ENCODE measurements at regions not wholly inside any gene's neighbourhood (a gene's known extent, or its start where the extent isn't known, plus 50 kb on each side); places are given as distances from the start of the nearest gene placed in this dataset.

- no peak for FAIRE-seq
These were observed 445.2 kb upstream of the FZD8 start for GRCh38 chr10:36087006-36088005.

- no peak for FAIRE-seq
These were observed 433.1 kb upstream of the FZD8 start for GRCh38 chr10:36075196-36075595.

- no peak for FAIRE-seq
These were observed 431.8 kb upstream of the FZD8 start for GRCh38 chr10:36073796-36074345.

GRCh38 chr10:36068542-36068941 is 426.4 kb upstream of the FZD8 start:
- FAIRE-seq, result no peak

- FAIRE-seq, result no peak
These were observed 425.7 kb upstream of the FZD8 start for GRCh38 chr10:36067748-36068147.

- no peak for FAIRE-seq
These were observed 424.8 kb upstream of the FZD8 start for GRCh38 chr10:36066850-36067249.

GRCh38 chr10:36066102-36066501 is 424.0 kb upstream of the FZD8 start:
- FAIRE-seq, result no peak

GRCh38 chr10:36063396-36063795 is 421.3 kb upstream of the FZD8 start:
- no peak for FAIRE-seq

- FAIRE-seq, result no peak
These were observed 415.6 kb upstream of the FZD8 start for GRCh38 chr10:36057731-36058130.

GRCh38 chr10:36057180-36057579 is 415.1 kb upstream of the FZD8 start:
- no peak for FAIRE-seq

- no peak for FAIRE-seq
These were observed 411.7 kb upstream of the FZD8 start for GRCh38 chr10:36053775-36054174.

- no peak for FAIRE-seq
These were observed 411.2 kb upstream of the FZD8 start for GRCh38 chr10:36053271-36053670.

- FAIRE-seq, result no peak
These were observed 409.4 kb upstream of the FZD8 start for GRCh38 chr10:36051500-36051991.

GRCh38 chr10:36050763-36051499 is 408.8 kb upstream of the FZD8 start:
- no peak for FAIRE-seq

GRCh38 chr10:36048780-36049179 is 406.7 kb upstream of the FZD8 start:
- FAIRE-seq, result no peak

- no peak for FAIRE-seq
These were observed 406.1 kb upstream of the FZD8 start for GRCh38 chr10:36048236-36048635.

GRCh38 chr10:36042135-36042534 is 400.0 kb upstream of the FZD8 start:
- FAIRE-seq, result no peak

- FAIRE-seq, result no peak
These were observed 396.3 kb upstream of the FZD8 start for GRCh38 chr10:36038316-36038955.

- FAIRE-seq, result no peak
These were observed 394.0 kb upstream of the FZD8 start for GRCh38 chr10:36036137-36036536.

- FAIRE-seq, result no peak
These were observed 391.7 kb upstream of the FZD8 start for GRCh38 chr10:36033808-36034207.

- FAIRE-seq, result no peak
These were observed 388.4 kb upstream of the FZD8 start for GRCh38 chr10:36030516-36030915.

- no peak for FAIRE-seq
These were observed 384.7 kb upstream of the FZD8 start for GRCh38 chr10:36026656-36027390.
